K562 (cell line): ENCODE measurements at regions not wholly inside any gene's neighbourhood (a gene's known extent, or its start where the extent isn't known, plus 50 kb on each side); places are given as distances from the start of the nearest gene placed in this dataset.
A peak's percentile ranks its signal among the peaks of the same experiment; 100 is the strongest.

ENCODE experiments used
- ATAC-seq: fragments of 200-7000 bp; cut with Tn5 transposase; 3 replicates; pipeline ENCODE4 v1.9.1; 2020; ENCODE audit warnings: moderate library complexity
- BruUV-seq: library from RNA; stranded (reverse); fragments of 400-500 nt; replicated peaks from 2 replicates; lab custom pipeline; 2021; lab: Mats Ljungman, UMichigan
- CTCF ChIA-PET: fragments of 300-600 bp; formaldehyde crosslinking; extraction: SDS; loops from one replicate; lab custom pipeline; 2021; ENCODE audit warnings: low intra/inter-chr PET ratio; lab: Yijun Ruan, JAX
- POLR2A ChIA-PET: fragments of 300-600, 350-650 bp; sonication (Branson Sonifier 250); formaldehyde crosslinking; extraction: SDS; loops from one replicate; lab custom pipeline; 2021; ENCODE audit warnings: antibody characterized with exemption, inconsistent platforms; lab: Yijun Ruan, JAX
- DNase-seq, 4 experiments: peaks; one replicate each; pipeline versions ENCODE4 v3.0.0 to v3.0.0-alpha.2; 2011 to 2018; ENCODE audit warnings: low spot score in 3 of 4, mixed read lengths in 3 of 4; ENCODE audit errors: extremely low read depth in 1 of 4
- FAIRE-seq: peaks from 2 replicates; lab custom pipeline; 2011; peaks lifted over from hg19 to GRCh38; lab: Jason Lieb, UNC
- H2AFZ ChIP-seq: 2 replicates; pipeline ENCODE4 v1.6.0; 2011; ENCODE audit warnings: low read depth, low read length, control low read depth, inconsistent platforms
- H3K27ac ChIP-seq: fragments of 200-600 bp; 3 replicates; pipeline ENCODE4 v1.8.0; 2011; ENCODE audit warnings: low read depth, mild to moderate bottlenecking, control low read depth, inconsistent platforms, low read length, moderate library complexity, mixed read lengths; ENCODE audit errors: extremely low read depth
- H3K27me3 ChIP-seq, 2 experiments: fragments of 300-600 bp in 1 of 2; 2 replicates in 1 of 2; 3 replicates in 1 of 2; pipeline versions ENCODE4 v1.6.0 to v1.8.0; 2011; ENCODE audit warnings: inconsistent platforms in 2 of 2, low read length in 2 of 2, mild to moderate bottlenecking in 1 of 2, mixed read lengths in 1 of 2, moderate library complexity in 1 of 2; ENCODE audit not compliant: control insufficient read depth in 2 of 2, insufficient read depth in 2 of 2
- H3K36me3 ChIP-seq: fragments of 300-600 bp; 3 replicates; pipeline ENCODE4 v1.8.0; 2011; ENCODE audit warnings: mild to moderate bottlenecking, low read length, inconsistent platforms; ENCODE audit not compliant: control insufficient read depth, insufficient read depth
- H3K4me1 ChIP-seq, 2 experiments: fragments of 200-600 bp in 1 of 2; replicated peaks in 1 of 2; 2 replicates in 1 of 2; 3 replicates in 1 of 2; pipeline versions ENCODE4 v1.5.1 to v1.8.0; 2011; ENCODE audit warnings: inconsistent platforms in 2 of 2, low read length in 2 of 2, mild to moderate bottlenecking in 1 of 2, mixed read lengths in 1 of 2, moderate library complexity in 1 of 2; ENCODE audit not compliant: control insufficient read depth in 2 of 2, insufficient read depth in 2 of 2
- H3K4me2 ChIP-seq: 2 replicates; pipeline ENCODE4 v1.6.1; 2011; ENCODE audit warnings: low read length, control low read depth, inconsistent platforms, mixed read lengths; ENCODE audit not compliant: insufficient read depth
- H3K4me3 ChIP-seq: fragments of 200-600 bp; sonication (generic), shearing (Covaris generic); 2 replicates; pipeline ENCODE4 v1.5.1; 2016; ENCODE audit warnings: control low read depth, inconsistent platforms
- H3K79me2 ChIP-seq: fragments of 200-600 bp; 3 replicates; pipeline ENCODE4 v1.8.0; 2011; ENCODE audit warnings: low read length, inconsistent platforms; ENCODE audit not compliant: control insufficient read depth, insufficient read depth
- H3K9ac ChIP-seq, 2 experiments: 2 replicates each; pipeline versions ENCODE4 v1.6.0 to v1.6.1; 2011; ENCODE audit warnings: low read depth in 2 of 2, low read length in 2 of 2, control low read depth in 1 of 2, inconsistent platforms in 1 of 2, mild to moderate bottlenecking in 1 of 2, mixed read lengths in 1 of 2; ENCODE audit not compliant: insufficient read depth in 1 of 2
- H3K9me1 ChIP-seq: one replicate; pipeline ENCODE4 v1.6.0; 2011; ENCODE audit warnings: inconsistent platforms, mild to moderate bottlenecking, low read length, moderate library complexity; ENCODE audit not compliant: control insufficient read depth, insufficient read depth
- H3K9me3 ChIP-seq: replicated peaks from 2 replicates; pipeline ENCODE4 v1.5.1; 2011; ENCODE audit warnings: low read depth, low read length, inconsistent platforms; ENCODE audit not compliant: control insufficient read depth, insufficient read depth
- H4K20me1 ChIP-seq: replicated peaks from 2 replicates; pipeline ENCODE4 v1.6.1; 2011; ENCODE audit warnings: low read length, inconsistent platforms, mixed read lengths; ENCODE audit not compliant: control insufficient read depth, insufficient read depth
- ADNP ChIP-seq: fragments of 200-800 bp; sonication (Bioruptor generic); IDR thresholded peaks from 2 replicates; pipeline ENCODE4 v1.6.1; 2016; ENCODE audit warnings: missing genetic modification characterization, missing compliant biosample characterization
- HNRNPH1 ChIP-seq: fragments of 200-400 bp; formaldehyde crosslinking; optimal IDR thresholded peaks from 2 replicates; pipeline ENCODE3; 2017; ENCODE audit warnings: low read depth, mild to moderate bottlenecking, low read length, moderate library complexity
- PHB ChIP-seq: fragments of 250-450 bp; sonication (Bioruptor Pico); IDR thresholded peaks from 2 replicates; pipeline ENCODE4 v1.5.0; 2021
- PTRF ChIP-seq: fragments of 450-650 bp; IDR thresholded peaks from 2 replicates; pipeline ENCODE4 v1.6.1; 2016; ENCODE audit warnings: mild to moderate bottlenecking, missing genetic modification characterization, missing compliant biosample characterization
- SPI1 ChIP-seq: IDR thresholded peaks from 2 replicates; pipeline ENCODE4 v1.6.1; 2011; ENCODE audit warnings: low read depth, low read length, control low read depth, borderline replicate concordance
- STAT5B ChIP-seq: fragments of 250-450 bp; sonication (Bioruptor Pico); IDR thresholded peaks from 2 replicates; pipeline ENCODE4 v1.8.0; 2021; ENCODE audit warnings: mild to moderate bottlenecking, inconsistent platforms
- TAF1 ChIP-seq: IDR thresholded peaks from 2 replicates; pipeline ENCODE4 v1.6.1; 2011; ENCODE audit warnings: mild to moderate bottlenecking, low read length, moderate library complexity; ENCODE audit not compliant: insufficient read depth, control insufficient read depth, severe bottlenecking; ENCODE audit errors: extremely low read depth
- ZNF561 ChIP-seq: fragments of 450-650 bp; formaldehyde crosslinking; conservative IDR thresholded peaks from 2 replicates; pipeline ENCODE4 v1.4.0; 2020; ENCODE audit warnings: mild to moderate bottlenecking, moderate library complexity
- WGBS: fragments of 100-300 bp; shearing (Covaris generic); methylation state at CpG from one replicate; pipeline ENCODE4 v1.1.6; 2016; ENCODE audit warnings: low coverage, mixed read lengths; ENCODE audit not compliant: insufficient coverage; ENCODE audit errors: missing lambda C conversion rate; 5-methylcytosine and 5-hydroxymethylcytosine counted together
- in situ Hi-C: fragments of 300-500 bp; cut with MboI; formaldehyde crosslinking; loops from 4 replicates; pipeline ENCODE4 v1.15.0; 2018; ENCODE audit warnings: inconsistent platforms, mixed read lengths
- intact Hi-C: fragments of 100-400 bp; cut with micrococcal nuclease; formaldehyde crosslinking; loops from 2 replicates; pipeline ENCODE4 v1.14.2; 2022
- TF ChIP-seq, protein P1 (sequence below): fragments of 450-650 bp; IDR thresholded peaks from 2 replicates; pipeline ENCODE4 v1.6.1; 2016; ENCODE audit warnings: mild to moderate bottlenecking

DNA sequence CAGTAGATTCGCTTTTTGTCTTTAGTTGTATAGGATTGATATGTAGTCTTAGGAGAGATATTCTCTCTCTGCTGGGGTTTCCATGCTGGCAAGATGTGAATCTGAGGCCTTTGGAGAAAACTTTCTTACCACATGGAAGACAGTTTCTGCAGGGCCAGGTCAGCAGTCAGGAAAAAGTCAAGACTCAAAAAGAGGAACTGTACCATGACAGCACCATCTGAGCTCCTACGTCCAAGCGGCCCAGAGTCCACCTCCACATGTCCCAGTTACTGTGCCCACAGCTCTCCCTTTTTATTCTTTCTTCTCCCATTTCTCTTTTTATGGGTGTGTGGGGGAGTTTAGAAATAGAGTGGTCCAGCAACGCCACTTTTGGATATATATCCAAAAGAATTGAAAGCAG is 172.0 kb downstream of the MTHFS start:
- DNase-seq (no peak), ATAC-seq (no peak), FAIRE-seq (no peak)
- no peak overlapping the region for H3K4me2 ChIP-seq
- WGBS: 0% methylated on average over 4 of the region's 4 CpGs
- no peaks in the 10 kb centered on the region for H3K27me3 ChIP-seq
- H3K79me2 ChIP-seq: no peaks in the 10 kb centered on the region
- H4K20me1 ChIP-seq: no peaks in the 10 kb centered on the region
- CTCF ChIA-PET: no interaction called here
- H3K27ac ChIP-seq: no peak overlapping the region
- H3K4me1 ChIP-seq: no peaks in the 10 kb centered on the region
- POLR2A ChIA-PET: no interaction called here
- H3K36me3 ChIP-seq: no peaks in the 10 kb centered on the region
- no peak overlapping the region for H3K9ac ChIP-seq
- intact Hi-C loops (no loop called here), in situ Hi-C loops (no loop called here)
- BruUV-seq: no TSS peak
- H3K9me3 ChIP-seq: no peaks in the 10 kb centered on the region
- H2AFZ ChIP-seq: no peak overlapping the region
- no peak overlapping the region for H3K4me3 ChIP-seq
- H3K9me1 ChIP-seq: no peaks in the 10 kb centered on the region
- TF ChIP-seq, protein P1, sequence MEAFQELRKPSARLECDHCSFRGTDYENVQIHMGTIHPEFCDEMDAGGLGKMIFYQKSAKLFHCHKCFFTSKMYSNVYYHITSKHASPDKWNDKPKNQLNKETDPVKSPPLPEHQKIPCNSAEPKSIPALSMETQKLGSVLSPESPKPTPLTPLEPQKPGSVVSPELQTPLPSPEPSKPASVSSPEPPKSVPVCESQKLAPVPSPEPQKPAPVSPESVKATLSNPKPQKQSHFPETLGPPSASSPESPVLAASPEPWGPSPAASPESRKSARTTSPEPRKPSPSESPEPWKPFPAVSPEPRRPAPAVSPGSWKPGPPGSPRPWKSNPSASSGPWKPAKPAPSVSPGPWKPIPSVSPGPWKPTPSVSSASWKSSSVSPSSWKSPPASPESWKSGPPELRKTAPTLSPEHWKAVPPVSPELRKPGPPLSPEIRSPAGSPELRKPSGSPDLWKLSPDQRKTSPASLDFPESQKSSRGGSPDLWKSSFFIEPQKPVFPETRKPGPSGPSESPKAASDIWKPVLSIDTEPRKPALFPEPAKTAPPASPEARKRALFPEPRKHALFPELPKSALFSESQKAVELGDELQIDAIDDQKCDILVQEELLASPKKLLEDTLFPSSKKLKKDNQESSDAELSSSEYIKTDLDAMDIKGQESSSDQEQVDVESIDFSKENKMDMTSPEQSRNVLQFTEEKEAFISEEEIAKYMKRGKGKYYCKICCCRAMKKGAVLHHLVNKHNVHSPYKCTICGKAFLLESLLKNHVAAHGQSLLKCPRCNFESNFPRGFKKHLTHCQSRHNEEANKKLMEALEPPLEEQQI: no peak
- TF ChIP-seq SPI1 (peak; percentile 88), PTRF (tag) (no peak)

DNA sequence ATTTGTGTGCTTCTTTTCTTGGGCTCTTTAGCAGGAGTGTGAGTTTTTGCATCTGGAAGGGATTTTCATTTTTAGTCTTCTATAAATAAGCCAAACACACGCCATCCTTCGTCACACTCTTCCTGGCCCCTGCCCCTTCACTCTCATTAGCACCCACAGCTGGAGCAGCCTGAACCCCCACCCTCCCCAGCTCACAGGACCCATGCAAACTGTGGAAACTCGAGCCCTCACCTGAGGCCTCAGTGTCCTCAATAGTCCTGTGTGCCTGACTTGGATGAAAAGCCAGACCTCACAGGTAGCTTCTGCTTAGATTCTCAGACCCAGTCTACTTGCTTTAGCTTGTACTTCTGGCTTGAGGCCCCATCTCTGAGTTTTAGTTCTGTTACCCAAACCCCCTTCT is 167.9 kb downstream of the MTHFS start:
- intact Hi-C loops: no loop called here
- H3K4me3 ChIP-seq: no peak overlapping the region
- H3K27me3 ChIP-seq: no peaks in the 10 kb centered on the region
- POLR2A ChIA-PET: interaction anchor here (0.7 kb wide), 1 partner anchor 196 kb away, joined by 3 read pairs; no protein-coding TSS in a partner anchor
- ATAC-seq (no peak), DNase-seq (no peak), FAIRE-seq (no peak)
- H3K9me1 ChIP-seq: no peaks in the 10 kb centered on the region
- CTCF ChIA-PET: no interaction called here
- in situ Hi-C loops: no loop called here
- no peaks in the 10 kb centered on the region for H4K20me1 ChIP-seq
- H3K79me2 ChIP-seq: no peaks in the 10 kb centered on the region
- TF ChIP-seq HNRNPH1: no peak
- TF ChIP-seq ADNP (tag): no peak
- no peak for TF ChIP-seq ZNF561 (CRISPR knock-in tag)
- no peak for TF ChIP-seq PHB (CRISPR knock-in tag)
- TF ChIP-seq TAF1: no peak
- TF ChIP-seq STAT5B (CRISPR knock-in tag): no peak
- H3K9me3 ChIP-seq: no peaks in the 10 kb centered on the region
- H3K4me2 ChIP-seq: no peak overlapping the region
- no peak overlapping the region for H2AFZ ChIP-seq
- H3K36me3 ChIP-seq: no peaks in the 10 kb centered on the region
- no peaks in the 10 kb centered on the region for H3K4me1 ChIP-seq
- 0% methylated on average over 3 of the region's 3 CpGs for WGBS
- H3K27ac ChIP-seq: no peak overlapping the region
- H3K9ac ChIP-seq: no peak overlapping the region
- BruUV-seq: no TSS peak
